ENCODE measurements at regions not wholly inside any gene's neighbourhood (a gene's known extent, or its start where the extent isn't known, plus 50 kb on each side); places are given as distances from the start of the nearest gene placed in this dataset.

DNA sequence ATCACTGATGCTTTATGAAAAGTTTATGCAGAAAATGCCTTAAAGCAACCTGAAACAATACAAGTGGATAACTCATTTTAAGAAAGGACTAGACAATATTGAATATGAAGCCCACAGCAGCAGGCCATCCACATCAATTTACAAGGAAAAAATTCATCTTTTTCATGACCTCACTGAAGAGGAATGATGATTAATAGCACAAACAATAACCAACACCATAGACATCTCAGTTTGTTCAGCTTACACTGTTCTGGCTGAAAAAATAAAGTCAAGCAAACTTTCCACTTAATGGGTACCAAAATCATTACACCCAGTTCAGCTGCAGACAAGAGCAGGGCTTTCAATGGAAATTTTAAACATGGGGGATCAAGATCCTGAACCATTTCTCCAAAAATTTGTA lies 380.6 kb upstream of the NEGR1 start:
- no peaks in the 10 kb centered on the region for H3K4me1 ChIP-seq (ENCODE audit: insufficient read depth)
- H3K27me3 Mint-ChIP-seq (ENCODE audit: insufficient read depth, low read depth, poor library complexity), result peaks cover 3% of the 10 kb centered on the region
- no peaks in the 10 kb centered on the region for H3K79me2 ChIP-seq (replicated peaks; ENCODE audit: insufficient read depth)
- DNase-seq (ENCODE audit: low spot score) (no peak), ATAC-seq (no peak)
- H3K36me3 Mint-ChIP-seq (ENCODE audit: low read depth), result no peaks in the 10 kb centered on the region
- H4K20me1 ChIP-seq (replicated peaks; ENCODE audit: insufficient read depth), result no peaks in the 10 kb centered on the region
- no peaks in the 10 kb centered on the region for H3K27me3 ChIP-seq (ENCODE audit: insufficient read depth)
- H3K27ac Mint-ChIP-seq, result no peak overlapping the region
- H3K9me3 Mint-ChIP-seq, result no peaks in the 10 kb centered on the region
- no peaks in the 10 kb centered on the region for H3F3A ChIP-seq (replicated peaks; ENCODE audit: low read depth)
- TF ChIP-seq NANOG (IDR thresholded peaks at IDR 0.05; ENCODE audit: borderline replicate concordance) (no peak), CREB1 (CRISPR knock-in tag; IDR thresholded peaks at IDR 0.05; ENCODE audit: low read depth) (no peak), ZNF331 (CRISPR knock-in tag; IDR thresholded peaks at IDR 0.05; ENCODE audit: low read depth) (no peak), POLR2AphosphoS5 (IDR thresholded peaks at IDR 0.05; ENCODE audit: low read depth) (no peak)
- TF ChIP-seq, protein P1, sequence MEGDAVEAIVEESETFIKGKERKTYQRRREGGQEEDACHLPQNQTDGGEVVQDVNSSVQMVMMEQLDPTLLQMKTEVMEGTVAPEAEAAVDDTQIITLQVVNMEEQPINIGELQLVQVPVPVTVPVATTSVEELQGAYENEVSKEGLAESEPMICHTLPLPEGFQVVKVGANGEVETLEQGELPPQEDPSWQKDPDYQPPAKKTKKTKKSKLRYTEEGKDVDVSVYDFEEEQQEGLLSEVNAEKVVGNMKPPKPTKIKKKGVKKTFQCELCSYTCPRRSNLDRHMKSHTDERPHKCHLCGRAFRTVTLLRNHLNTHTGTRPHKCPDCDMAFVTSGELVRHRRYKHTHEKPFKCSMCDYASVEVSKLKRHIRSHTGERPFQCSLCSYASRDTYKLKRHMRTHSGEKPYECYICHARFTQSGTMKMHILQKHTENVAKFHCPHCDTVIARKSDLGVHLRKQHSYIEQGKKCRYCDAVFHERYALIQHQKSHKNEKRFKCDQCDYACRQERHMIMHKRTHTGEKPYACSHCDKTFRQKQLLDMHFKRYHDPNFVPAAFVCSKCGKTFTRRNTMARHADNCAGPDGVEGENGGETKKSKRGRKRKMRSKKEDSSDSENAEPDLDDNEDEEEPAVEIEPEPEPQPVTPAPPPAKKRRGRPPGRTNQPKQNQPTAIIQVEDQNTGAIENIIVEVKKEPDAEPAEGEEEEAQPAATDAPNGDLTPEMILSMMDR (conservative IDR thresholded peaks at IDR 0.05; ENCODE audit: low read depth in 2 of 2), result no peak
- H3K9me2 ChIP-seq (ENCODE audit: insufficient read depth), result no peaks in the 10 kb centered on the region
- no peak overlapping the region for H2AFZ ChIP-seq
- no peak overlapping the region for H3K4me3 Mint-ChIP-seq
- no peak overlapping the region for H3K4me3 ChIP-seq
- no peaks in the 10 kb centered on the region for H3K36me3 ChIP-seq (ENCODE audit: insufficient read depth)
- H3K27ac ChIP-seq (ENCODE audit: low read depth), result no peak overlapping the region
- no peak overlapping the region for H3K4me2 ChIP-seq
- no peaks in the 10 kb centered on the region for H3K4me1 Mint-ChIP-seq

DNA sequence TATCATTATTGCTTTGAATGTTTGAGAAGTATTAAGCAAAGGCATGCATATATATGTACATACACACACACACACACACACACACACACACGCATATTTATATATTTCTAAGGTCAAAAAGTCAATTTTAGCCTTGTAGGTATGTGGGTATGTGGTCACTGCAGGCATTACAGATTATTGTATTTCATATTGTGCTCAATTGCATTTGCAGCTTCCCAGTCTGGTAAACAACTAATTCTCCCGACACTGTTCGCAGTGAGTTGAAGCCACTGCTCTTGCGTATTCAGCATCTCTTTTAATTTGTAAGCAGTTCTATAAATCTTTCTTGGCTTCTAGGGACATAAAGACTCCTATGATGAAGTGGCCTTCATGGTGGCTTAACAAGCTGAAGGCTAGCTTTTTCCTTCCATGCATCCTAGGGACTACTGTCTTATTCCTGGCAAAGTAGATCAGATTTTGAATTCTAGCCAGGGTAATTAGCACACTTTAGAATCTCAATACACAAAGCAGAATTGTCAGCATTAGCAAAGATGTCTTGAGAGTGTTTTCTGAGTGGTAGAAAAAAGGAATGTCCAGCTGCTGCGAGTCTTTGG lies 368.6 kb upstream of the NEGR1 start:
- Histone ChIP-seq H3K4me1 (ENCODE audit: insufficient read depth) (peaks cover 10% of the 10 kb centered on the region), H3K4me3 (no peak overlapping the region), H3K79me2 (replicated peaks; ENCODE audit: insufficient read depth) (no peaks in the 10 kb centered on the region), H2AFZ (no peak overlapping the region), H3K27ac (ENCODE audit: low read depth) (no peak overlapping the region), H3F3A (replicated peaks; ENCODE audit: low read depth) (no peaks in the 10 kb centered on the region), H4K20me1 (replicated peaks; ENCODE audit: insufficient read depth) (no peaks in the 10 kb centered on the region), H3K36me3 (ENCODE audit: insufficient read depth) (no peaks in the 10 kb centered on the region), H3K9me2 (ENCODE audit: insufficient read depth) (no peaks in the 10 kb centered on the region), H3K27me3 (ENCODE audit: insufficient read depth) (no peaks in the 10 kb centered on the region), H3K4me2 (peak overlapping the region; percentile 1; the same call in 1 of the 2 replicates)
- H3K9me3 Mint-ChIP-seq, result no peaks in the 10 kb centered on the region
- H3K27ac Mint-ChIP-seq, result no peak overlapping the region
- H3K4me1 Mint-ChIP-seq, result peaks cover 8% of the 10 kb centered on the region
- peaks cover 2% of the 10 kb centered on the region for H3K27me3 Mint-ChIP-seq (ENCODE audit: insufficient read depth, low read depth, poor library complexity)
- TF ChIP-seq ZNF331 (CRISPR knock-in tag; IDR thresholded peaks at IDR 0.05; ENCODE audit: low read depth), result no peak
- ATAC-seq (no peak), DNase-seq (ENCODE audit: low spot score) (no peak)
- no peaks in the 10 kb centered on the region for H3K36me3 Mint-ChIP-seq (ENCODE audit: low read depth)
- H3K4me3 Mint-ChIP-seq, result no peak overlapping the region

DNA sequence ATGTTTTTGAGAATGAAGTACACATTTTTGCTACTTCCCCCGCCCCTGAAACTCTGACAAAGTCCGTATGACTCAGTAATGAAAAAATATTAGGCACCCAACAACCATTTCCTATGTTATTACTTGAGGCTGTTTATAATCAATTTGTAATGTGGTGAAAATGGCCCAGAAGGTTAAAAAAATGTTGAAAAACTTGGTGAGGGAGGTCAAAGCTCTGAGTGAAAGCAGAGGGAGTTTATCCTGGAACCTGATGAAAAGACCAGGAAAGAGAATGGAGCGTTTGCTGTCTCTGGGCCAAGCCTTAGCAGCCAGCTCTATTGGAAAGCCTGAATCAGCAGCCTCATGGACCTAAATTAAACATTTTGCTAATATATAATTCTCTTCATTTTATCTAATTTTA lies 367.7 kb upstream of the NEGR1 start:
- ATAC-seq, result peak; percentile 39; the same call in 2 of the 3 replicates
- Mint-ChIP-seq H3K27me3 (ENCODE audit: insufficient read depth, low read depth, poor library complexity) (peaks cover 3% of the 10 kb centered on the region), H3K36me3 (ENCODE audit: low read depth) (no peaks in the 10 kb centered on the region), H3K27ac (0 out of 2 replicates have a peak overlapping the region, but pooled peaks have one; percentile 41), H3K4me1 (peaks cover 8% of the 10 kb centered on the region), H3K4me3 (no peak overlapping the region), H3K9me3 (no peaks in the 10 kb centered on the region)
- no peaks in the 10 kb centered on the region for H4K20me1 ChIP-seq (replicated peaks; ENCODE audit: insufficient read depth)
- no peaks in the 10 kb centered on the region for H3K27me3 ChIP-seq (ENCODE audit: insufficient read depth)
- no peak overlapping the region for H2AFZ ChIP-seq
- H3K36me3 ChIP-seq (ENCODE audit: insufficient read depth), result no peaks in the 10 kb centered on the region
- no peak for DNase-seq (ENCODE audit: low spot score)
- H3K4me1 ChIP-seq (ENCODE audit: insufficient read depth), result peaks cover 10% of the 10 kb centered on the region
- no peak overlapping the region for H3K4me3 ChIP-seq
- no peaks in the 10 kb centered on the region for H3K79me2 ChIP-seq (replicated peaks; ENCODE audit: insufficient read depth)
- no peaks in the 10 kb centered on the region for H3F3A ChIP-seq (replicated peaks; ENCODE audit: low read depth)
- H3K27ac ChIP-seq (ENCODE audit: low read depth), result no peak overlapping the region
- no peak overlapping the region for H3K4me2 ChIP-seq
- TF ChIP-seq EZH2phosphoT487 (IDR thresholded peaks at IDR 0.05; ENCODE audit: unreplicated experiment) (no peak), EZH2 (IDR thresholded peaks at IDR 0.05; ENCODE audit: low read depth, unreplicated experiment) (no peak), ZNF114 (CRISPR knock-in tag; IDR thresholded peaks at IDR 0.05) (no peak), JUNB (IDR thresholded peaks at IDR 0.05; ENCODE audit: unreplicated experiment) (no peak)
- no peaks in the 10 kb centered on the region for H3K9me2 ChIP-seq (ENCODE audit: insufficient read depth)

Data from GM23338 (cell line).